GM21381 (cell line): ENCODE measurements at regions not wholly inside any gene's neighbourhood (a gene's known extent, or its start where the extent isn't known, plus 50 kb on each side); places are given as distances from the start of the nearest gene placed in this dataset.

Source experiments
- ATAC-seq: cut with Tn5 transposase; IDR thresholded peaks from one replicate; pipeline ENCODE4 v1.9.1; 2021; ENCODE audit warnings: mild to moderate bottlenecking, moderate library complexity; ENCODE audit not compliant: unreplicated experiment

DNA sequence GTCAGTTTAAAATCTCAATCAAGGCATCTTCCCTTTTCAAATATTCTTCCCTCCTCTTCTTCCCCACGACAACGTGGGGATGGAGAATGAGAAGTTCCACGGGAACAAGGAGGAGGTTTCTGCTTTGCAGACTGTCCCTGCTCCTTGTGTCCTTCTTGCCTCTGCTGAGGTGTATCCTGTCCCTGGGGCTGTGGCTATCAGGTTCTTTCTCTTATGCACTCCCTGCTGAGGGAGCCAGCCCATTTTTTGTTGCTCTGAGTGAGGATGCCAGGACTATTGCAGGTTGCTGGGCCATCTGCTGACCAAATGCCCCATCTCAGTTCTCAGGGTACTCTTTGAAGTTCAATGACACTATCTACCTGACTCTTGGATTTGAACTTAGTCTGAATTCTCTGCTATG, 533.6 kb downstream of the RNF144B start:
- ATAC-seq: no peak

GRCh38 chr6:18931086-18931485, 543.9 kb downstream of the RNF144B start:
- ATAC-seq: no peak

- no peak for ATAC-seq
Observed at GRCh38 chr6:18958146-18958545, 571.0 kb downstream of the RNF144B start.

- no peak for ATAC-seq
Observed at GRCh38 chr6:18961566-18961965, 574.4 kb downstream of the RNF144B start.

GRCh38 chr6:18962361-18962905, 575.3 kb downstream of the RNF144B start:
- no peak for ATAC-seq

GRCh38 chr6:18963439-18963838, 576.3 kb downstream of the RNF144B start:
- ATAC-seq: no peak

GRCh38 chr6:18973251-18973650, 586.1 kb downstream of the RNF144B start:
- no peak for ATAC-seq

- no peak for ATAC-seq
Observed at GRCh38 chr6:18976091-18976490, 588.9 kb downstream of the RNF144B start.

DNA sequence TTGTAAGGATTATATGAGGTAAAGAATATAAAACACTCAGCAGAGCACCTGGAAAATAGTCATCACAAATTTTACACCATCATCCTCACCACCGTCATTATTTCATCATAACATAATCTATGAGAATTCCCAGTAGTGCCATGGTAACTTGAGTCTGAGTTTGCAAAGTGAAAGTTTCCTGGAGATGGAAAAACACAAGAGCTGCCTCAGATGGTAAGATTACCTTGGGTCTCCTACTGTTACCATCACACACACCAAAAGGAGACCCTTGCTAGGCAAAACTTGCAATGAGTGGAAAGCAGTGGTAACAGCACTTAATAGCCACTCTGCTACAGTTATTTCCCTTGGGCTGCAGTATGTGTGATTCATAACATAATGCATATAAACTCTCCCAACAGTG, 589.8 kb downstream of the RNF144B start:
- no peak for ATAC-seq

GRCh38 chr6:18978337-18979128, 591.4 kb downstream of the RNF144B start:
- ATAC-seq: no peak

DNA sequence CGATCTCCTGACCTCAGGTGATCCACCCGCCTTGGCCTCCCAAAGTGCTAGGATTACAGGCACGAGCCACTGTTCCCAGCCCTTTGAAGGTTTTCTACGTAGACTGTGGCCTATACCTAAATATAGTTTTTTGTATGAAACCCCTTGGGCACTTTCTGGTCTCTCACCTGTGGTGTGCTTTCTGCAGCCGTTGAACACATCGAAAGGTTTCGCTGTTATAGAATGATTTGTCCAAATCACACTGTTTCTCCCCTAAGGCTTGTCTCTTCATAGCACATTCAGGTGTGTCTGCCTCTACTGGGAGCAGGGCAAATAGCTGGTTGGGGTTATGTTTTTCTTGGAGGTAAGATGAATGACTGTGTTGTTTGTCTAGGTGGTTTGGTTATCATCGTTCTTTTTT, 597.9 kb downstream of the RNF144B start:
- no peak for ATAC-seq

GRCh38 chr6:18985996-18986395, 598.8 kb downstream of the RNF144B start:
- no peak for ATAC-seq

DNA sequence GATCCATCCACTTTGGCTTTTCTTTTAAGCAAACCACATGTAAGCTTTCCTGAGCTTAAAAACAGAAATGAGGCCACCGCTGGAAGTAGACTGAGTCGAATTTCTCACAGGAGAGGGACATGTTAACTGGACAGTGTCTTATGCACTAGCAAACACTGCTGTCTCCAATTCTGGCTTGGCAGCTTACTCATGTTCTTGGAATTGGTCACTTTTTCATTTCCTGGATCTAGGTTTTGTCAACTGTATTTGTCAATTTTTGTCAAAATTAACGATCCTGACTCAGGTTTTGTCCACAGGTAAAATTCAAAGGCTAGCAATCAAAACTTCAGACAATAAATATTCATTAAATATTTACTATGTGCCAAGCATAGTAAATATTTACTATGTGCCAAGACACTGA, 601.5 kb downstream of the RNF144B start:
- no peak for ATAC-seq

GRCh38 chr6:18990059-18990978, 603.2 kb downstream of the RNF144B start:
- ATAC-seq: peak; percentile 77

- peak; percentile 93 for ATAC-seq
Observed at GRCh38 chr6:18997375-18997826, 610.3 kb downstream of the RNF144B start.

DNA sequence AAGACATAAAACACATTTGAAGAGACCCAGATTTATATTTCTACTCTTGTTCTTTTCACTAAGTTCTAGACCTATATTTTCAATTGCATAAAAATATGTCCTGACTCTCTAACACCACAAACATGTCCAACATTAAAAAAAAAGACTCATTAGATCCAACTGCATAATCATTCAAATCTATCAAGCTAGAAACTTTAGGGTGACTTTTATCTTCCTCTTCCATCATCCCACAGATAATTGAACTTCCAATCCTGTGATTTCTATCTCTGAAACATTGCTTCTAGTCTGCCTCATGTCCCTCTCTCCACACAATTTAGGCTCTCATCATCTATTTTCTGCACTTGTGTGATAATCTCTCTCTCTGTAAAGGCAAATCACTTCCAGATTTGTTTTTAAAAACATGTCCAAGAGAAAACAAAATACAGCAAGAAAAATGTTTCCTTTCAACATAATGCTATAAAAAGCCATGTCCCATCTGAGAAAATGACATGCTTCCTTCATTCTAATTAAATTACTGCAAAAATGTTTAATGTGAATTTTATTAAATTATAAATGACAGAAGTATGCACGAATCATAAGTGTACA, 615.9 kb downstream of the RNF144B start:
- ATAC-seq: no peak

DNA sequence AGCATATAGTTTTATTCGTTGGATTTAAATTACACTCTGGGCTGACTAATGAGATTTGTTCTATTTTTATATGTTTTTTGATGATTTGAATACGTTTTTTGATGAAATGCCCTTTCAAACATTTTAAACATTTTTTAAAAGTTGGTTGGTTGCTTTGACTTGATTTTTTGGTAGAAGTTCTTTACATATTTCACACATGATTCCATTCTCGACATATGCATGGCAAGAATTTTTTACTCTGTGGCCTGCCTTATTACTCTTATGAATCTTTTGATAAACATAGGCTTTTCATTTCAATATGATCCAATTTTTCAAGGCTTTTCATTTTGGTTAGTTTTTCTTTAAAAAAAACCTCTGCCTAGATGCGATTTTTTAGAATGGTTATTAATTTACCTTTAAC, 617.0 kb downstream of the RNF144B start:
- no peak for ATAC-seq

- no peak for ATAC-seq
Observed at GRCh38 chr6:19009769-19010168, 622.6 kb downstream of the RNF144B start.

DNA sequence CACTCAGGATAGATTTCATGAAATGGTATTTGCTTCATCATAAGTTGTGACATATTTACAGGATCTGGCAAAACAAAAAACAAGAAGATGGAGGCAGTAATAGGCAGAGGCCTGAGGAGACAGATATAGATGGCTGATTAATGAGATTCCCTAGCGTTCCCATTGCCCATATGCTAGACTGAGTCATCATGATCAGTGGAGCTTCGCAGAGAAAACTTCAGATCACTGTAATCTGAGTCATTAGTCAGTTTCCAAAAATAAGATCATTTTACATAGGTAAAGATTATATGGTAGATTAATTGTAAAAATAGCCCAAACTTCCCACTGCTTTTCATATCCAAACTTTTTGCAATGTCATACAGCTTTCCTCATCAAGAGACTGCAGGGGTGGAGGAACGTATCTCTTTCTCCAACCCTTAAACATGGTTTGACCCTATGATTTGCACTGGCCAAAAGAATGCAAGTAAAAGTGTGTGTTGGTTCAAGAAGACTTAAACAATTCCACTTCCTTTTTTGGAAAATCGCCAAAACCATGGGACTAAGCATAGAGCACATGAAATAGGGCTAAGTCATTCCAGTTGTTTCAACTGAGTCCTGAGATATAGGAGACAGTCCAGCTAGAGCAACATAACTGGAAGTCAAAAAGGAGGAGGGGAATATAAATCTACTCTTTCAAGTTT, 626.0 kb downstream of the RNF144B start:
- no peak for ATAC-seq

DNA sequence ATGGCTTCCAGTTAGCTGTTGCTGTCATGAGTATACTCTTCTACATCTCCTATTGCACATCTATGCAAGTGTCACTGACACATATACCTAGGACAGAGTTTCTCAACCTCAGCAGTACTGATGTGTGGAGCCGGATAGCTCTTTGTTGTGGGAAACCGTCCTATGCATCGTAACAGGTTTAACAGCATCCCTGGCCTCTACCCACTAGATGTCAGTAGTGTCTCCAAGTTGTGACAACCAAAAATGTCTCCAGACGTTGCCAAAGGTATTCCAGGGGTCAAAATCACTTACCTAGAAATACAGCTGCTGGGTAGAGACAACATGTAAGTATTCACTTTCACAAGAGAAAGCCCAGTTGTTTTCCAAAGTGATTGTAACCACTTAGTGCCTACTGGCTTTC, 637.6 kb downstream of the RNF144B start:
- no peak for ATAC-seq

DNA sequence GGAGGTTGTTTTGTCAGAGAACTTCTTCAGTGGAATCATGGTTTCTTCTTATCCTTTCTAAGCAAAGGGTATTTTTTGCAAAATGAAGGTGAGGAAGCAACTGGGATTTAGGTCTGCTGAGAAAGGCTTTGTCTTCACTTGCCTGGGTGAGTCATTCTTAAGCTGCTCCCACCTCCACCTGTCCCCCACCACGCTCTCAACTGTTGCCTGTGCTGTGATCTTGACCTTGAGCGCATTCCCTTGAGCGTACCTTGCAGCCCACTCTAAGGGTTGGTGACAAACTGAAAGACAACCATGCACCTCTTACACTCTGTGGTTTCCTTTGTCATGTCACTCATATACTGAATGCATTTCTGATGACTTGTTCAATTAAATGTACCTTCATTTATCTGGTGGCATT, 641.1 kb downstream of the RNF144B start:
- ATAC-seq: no peak
